ENCODE measurements at regions not wholly inside any gene's neighbourhood (a gene's known extent, or its start where the extent isn't known, plus 50 kb on each side); places are given as distances from the start of the nearest gene placed in this dataset.

DNA sequence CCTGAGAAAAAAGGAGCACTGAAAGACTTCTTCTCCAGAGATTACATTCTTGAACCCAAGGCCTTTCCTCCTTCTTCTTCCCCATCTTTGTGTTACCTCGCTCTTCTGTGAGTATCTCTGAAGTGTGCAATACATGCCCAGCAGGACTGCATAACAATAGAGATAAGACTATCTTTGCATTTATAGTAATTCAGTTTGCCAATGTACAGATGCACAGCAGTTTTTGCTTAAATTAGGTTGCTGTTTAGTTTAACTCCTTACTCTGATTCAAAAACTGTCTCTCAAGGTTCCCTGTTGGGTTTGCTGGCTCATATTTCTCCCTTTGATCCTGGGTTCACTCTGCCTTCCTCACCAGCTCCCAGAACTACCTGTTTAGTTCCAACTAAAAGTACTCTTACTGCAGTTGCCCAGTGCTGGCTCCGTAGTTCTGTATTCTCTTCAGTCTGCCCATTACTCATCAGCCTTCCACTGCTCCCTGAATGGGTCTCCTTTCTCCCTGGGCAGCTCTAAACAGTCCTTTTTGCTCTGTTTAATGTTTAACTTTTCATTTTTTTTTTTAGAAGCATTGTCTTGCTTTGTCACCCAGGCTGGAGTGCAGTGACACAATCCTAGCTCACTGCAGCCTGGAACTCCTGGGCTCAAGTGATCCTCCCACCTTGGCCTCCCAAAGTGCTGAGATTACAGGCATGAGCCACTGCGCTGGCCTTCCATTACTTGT is 180.6 kb upstream of the CAND1 start:
- DNase-seq (ENCODE audit: low spot score) (peak; percentile 8), ATAC-seq (peak; percentile 34; the same call in 2 of the 3 replicates)
- peak overlapping the region; percentile 53; the same call in 1 of the 2 replicates for H2AFZ ChIP-seq
- H3K4me3 ChIP-seq = no peak overlapping the region
- no peak overlapping the region for H3K4me2 ChIP-seq
- H3F3A ChIP-seq (replicated peaks; ENCODE audit: low read depth) = no peaks in the 10 kb centered on the region
- no peaks in the 10 kb centered on the region for H3K9me3 Mint-ChIP-seq
- no peak overlapping the region for H3K27ac ChIP-seq (ENCODE audit: low read depth)
- H3K36me3 ChIP-seq (ENCODE audit: insufficient read depth) = no peaks in the 10 kb centered on the region
- H3K36me3 Mint-ChIP-seq (ENCODE audit: low read depth) = no peaks in the 10 kb centered on the region
- H3K27me3 Mint-ChIP-seq (ENCODE audit: insufficient read depth, low read depth, poor library complexity) = no peaks in the 10 kb centered on the region
- no peaks in the 10 kb centered on the region; the same call in 1 of the 2 replicates for H3K4me1 ChIP-seq (ENCODE audit: insufficient read depth)
- H3K4me3 Mint-ChIP-seq = no peak overlapping the region
- H3K79me2 ChIP-seq (replicated peaks; ENCODE audit: insufficient read depth) = no peaks in the 10 kb centered on the region
- H4K20me1 ChIP-seq (replicated peaks; ENCODE audit: insufficient read depth) = no peaks in the 10 kb centered on the region
- TF ChIP-seq, protein P1, sequence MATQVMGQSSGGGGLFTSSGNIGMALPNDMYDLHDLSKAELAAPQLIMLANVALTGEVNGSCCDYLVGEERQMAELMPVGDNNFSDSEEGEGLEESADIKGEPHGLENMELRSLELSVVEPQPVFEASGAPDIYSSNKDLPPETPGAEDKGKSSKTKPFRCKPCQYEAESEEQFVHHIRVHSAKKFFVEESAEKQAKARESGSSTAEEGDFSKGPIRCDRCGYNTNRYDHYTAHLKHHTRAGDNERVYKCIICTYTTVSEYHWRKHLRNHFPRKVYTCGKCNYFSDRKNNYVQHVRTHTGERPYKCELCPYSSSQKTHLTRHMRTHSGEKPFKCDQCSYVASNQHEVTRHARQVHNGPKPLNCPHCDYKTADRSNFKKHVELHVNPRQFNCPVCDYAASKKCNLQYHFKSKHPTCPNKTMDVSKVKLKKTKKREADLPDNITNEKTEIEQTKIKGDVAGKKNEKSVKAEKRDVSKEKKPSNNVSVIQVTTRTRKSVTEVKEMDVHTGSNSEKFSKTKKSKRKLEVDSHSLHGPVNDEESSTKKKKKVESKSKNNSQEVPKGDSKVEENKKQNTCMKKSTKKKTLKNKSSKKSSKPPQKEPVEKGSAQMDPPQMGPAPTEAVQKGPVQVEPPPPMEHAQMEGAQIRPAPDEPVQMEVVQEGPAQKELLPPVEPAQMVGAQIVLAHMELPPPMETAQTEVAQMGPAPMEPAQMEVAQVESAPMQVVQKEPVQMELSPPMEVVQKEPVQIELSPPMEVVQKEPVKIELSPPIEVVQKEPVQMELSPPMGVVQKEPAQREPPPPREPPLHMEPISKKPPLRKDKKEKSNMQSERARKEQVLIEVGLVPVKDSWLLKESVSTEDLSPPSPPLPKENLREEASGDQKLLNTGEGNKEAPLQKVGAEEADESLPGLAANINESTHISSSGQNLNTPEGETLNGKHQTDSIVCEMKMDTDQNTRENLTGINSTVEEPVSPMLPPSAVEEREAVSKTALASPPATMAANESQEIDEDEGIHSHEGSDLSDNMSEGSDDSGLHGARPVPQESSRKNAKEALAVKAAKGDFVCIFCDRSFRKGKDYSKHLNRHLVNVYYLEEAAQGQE (IDR thresholded peaks at IDR 0.05; ENCODE audit: unreplicated experiment) = no peak
- TF ChIP-seq EZH2 (IDR thresholded peaks at IDR 0.05; ENCODE audit: low read depth, unreplicated experiment) (no peak), ZNF114 (CRISPR knock-in tag; IDR thresholded peaks at IDR 0.05) (no peak), ZNF331 (CRISPR knock-in tag; IDR thresholded peaks at IDR 0.05; ENCODE audit: low read depth) (no peak), NANOG (IDR thresholded peaks at IDR 0.05; ENCODE audit: borderline replicate concordance) (no peak), CREB1 (CRISPR knock-in tag; IDR thresholded peaks at IDR 0.05; ENCODE audit: low read depth) (no peak), STAT1 (IDR thresholded peaks at IDR 0.05; ENCODE audit: unreplicated experiment) (no peak), POLR2AphosphoS5 (IDR thresholded peaks at IDR 0.05; ENCODE audit: low read depth) (no peak), EZH2phosphoT487 (IDR thresholded peaks at IDR 0.05; ENCODE audit: unreplicated experiment) (no peak), JUNB (IDR thresholded peaks at IDR 0.05; ENCODE audit: unreplicated experiment) (no peak)
- TF ChIP-seq, protein P2, sequence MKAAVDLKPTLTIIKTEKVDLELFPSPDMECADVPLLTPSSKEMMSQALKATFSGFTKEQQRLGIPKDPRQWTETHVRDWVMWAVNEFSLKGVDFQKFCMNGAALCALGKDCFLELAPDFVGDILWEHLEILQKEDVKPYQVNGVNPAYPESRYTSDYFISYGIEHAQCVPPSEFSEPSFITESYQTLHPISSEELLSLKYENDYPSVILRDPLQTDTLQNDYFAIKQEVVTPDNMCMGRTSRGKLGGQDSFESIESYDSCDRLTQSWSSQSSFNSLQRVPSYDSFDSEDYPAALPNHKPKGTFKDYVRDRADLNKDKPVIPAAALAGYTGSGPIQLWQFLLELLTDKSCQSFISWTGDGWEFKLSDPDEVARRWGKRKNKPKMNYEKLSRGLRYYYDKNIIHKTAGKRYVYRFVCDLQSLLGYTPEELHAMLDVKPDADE (IDR thresholded peaks at IDR 0.05) = no peak
- TF ChIP-seq, protein P3, sequence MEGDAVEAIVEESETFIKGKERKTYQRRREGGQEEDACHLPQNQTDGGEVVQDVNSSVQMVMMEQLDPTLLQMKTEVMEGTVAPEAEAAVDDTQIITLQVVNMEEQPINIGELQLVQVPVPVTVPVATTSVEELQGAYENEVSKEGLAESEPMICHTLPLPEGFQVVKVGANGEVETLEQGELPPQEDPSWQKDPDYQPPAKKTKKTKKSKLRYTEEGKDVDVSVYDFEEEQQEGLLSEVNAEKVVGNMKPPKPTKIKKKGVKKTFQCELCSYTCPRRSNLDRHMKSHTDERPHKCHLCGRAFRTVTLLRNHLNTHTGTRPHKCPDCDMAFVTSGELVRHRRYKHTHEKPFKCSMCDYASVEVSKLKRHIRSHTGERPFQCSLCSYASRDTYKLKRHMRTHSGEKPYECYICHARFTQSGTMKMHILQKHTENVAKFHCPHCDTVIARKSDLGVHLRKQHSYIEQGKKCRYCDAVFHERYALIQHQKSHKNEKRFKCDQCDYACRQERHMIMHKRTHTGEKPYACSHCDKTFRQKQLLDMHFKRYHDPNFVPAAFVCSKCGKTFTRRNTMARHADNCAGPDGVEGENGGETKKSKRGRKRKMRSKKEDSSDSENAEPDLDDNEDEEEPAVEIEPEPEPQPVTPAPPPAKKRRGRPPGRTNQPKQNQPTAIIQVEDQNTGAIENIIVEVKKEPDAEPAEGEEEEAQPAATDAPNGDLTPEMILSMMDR (conservative IDR thresholded peaks at IDR 0.05; ENCODE audit: low read depth in 2 of 2) = no peak
- TF ChIP-seq, protein P4, sequence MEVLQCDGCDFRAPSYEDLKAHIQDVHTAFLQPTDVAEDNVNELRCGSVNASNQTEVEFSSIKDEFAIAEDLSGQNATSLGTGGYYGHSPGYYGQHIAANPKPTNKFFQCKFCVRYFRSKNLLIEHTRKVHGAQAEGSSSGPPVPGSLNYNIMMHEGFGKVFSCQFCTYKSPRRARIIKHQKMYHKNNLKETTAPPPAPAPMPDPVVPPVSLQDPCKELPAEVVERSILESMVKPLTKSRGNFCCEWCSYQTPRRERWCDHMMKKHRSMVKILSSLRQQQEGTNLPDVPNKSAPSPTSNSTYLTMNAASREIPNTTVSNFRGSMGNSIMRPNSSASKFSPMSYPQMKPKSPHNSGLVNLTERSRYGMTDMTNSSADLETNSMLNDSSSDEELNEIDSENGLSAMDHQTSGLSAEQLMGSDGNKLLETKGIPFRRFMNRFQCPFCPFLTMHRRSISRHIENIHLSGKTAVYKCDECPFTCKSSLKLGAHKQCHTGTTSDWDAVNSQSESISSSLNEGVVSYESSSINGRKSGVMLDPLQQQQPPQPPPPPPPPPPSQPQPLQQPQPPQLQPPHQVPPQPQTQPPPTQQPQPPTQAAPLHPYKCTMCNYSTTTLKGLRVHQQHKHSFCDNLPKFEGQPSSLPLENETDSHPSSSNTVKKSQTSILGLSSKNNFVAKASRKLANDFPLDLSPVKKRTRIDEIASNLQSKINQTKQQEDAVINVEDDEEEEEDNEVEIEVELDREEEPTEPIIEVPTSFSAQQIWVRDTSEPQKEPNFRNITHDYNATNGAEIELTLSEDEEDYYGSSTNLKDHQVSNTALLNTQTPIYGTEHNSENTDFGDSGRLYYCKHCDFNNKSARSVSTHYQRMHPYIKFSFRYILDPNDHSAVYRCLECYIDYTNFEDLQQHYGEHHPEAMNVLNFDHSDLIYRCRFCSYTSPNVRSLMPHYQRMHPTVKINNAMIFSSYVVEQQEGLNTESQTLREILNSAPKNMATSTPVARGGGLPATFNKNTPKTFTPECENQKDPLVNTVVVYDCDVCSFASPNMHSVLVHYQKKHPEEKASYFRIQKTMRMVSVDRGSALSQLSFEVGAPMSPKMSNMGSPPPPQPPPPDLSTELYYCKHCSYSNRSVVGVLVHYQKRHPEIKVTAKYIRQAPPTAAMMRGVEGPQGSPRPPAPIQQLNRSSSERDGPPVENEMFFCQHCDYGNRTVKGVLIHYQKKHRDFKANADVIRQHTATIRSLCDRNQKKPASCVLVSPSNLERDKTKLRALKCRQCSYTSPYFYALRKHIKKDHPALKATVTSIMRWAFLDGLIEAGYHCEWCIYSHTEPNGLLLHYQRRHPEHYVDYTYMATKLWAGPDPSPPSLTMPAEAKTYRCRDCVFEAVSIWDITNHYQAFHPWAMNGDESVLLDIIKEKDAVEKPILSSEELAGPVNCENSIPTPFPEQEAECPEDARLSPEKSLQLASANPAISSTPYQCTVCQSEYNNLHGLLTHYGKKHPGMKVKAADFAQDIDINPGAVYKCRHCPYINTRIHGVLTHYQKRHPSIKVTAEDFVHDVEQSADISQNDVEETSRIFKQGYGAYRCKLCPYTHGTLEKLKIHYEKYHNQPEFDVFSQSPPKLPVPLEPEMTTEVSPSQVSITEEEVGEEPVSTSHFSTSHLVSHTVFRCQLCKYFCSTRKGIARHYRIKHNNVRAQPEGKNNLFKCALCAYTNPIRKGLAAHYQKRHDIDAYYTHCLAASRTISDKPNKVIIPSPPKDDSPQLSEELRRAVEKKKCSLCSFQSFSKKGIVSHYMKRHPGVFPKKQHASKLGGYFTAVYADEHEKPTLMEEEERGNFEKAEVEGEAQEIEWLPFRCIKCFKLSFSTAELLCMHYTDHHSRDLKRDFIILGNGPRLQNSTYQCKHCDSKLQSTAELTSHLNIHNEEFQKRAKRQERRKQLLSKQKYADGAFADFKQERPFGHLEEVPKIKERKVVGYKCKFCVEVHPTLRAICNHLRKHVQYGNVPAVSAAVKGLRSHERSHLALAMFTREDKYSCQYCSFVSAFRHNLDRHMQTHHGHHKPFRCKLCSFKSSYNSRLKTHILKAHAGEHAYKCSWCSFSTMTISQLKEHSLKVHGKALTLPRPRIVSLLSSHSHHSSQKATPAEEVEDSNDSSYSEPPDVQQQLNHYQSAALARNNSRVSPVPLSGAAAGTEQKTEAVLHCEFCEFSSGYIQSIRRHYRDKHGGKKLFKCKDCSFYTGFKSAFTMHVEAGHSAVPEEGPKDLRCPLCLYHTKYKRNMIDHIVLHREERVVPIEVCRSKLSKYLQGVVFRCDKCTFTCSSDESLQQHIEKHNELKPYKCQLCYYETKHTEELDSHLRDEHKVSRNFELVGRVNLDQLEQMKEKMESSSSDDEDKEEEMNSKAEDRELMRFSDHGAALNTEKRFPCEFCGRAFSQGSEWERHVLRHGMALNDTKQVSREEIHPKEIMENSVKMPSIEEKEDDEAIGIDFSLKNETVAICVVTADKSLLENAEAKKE (CRISPR knock-in tag; IDR thresholded peaks at IDR 0.05) = no peak
- 0 out of 2 replicates have a peak, but pooled peaks cover 6% of the 10 kb centered on the region for H3K9me2 ChIP-seq (ENCODE audit: insufficient read depth)
- H3K27ac Mint-ChIP-seq = no peak overlapping the region
- no peaks in the 10 kb centered on the region for H3K27me3 ChIP-seq (ENCODE audit: insufficient read depth)
- peaks cover 11% of the 10 kb centered on the region for H3K4me1 Mint-ChIP-seq
